ENCODE measurements at regions not wholly inside any gene's neighbourhood (a gene's known extent, or its start where the extent isn't known, plus 50 kb on each side); places are given as distances from the start of the nearest gene placed in this dataset.

DNA sequence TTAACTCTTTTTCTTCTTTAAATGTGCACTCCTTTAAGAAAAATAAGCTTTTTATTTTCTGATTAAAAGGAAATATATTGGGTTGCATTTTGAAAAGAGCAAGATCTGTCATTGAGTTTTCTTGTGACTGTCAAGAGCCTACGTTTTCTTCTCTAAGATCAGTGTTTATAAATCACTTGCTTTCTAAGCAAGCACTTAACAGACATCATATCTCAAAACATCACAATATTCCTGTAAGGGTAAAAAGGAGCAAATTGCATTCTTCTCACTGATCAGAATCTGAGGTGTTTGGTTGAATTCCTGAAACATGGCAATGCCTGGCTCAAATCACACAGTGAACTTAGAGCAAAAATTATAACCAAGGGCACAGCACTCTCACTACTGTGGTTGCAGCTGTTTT, 231.3 kb downstream of the PCDH17 start:
- TF ChIP-seq, protein P1, sequence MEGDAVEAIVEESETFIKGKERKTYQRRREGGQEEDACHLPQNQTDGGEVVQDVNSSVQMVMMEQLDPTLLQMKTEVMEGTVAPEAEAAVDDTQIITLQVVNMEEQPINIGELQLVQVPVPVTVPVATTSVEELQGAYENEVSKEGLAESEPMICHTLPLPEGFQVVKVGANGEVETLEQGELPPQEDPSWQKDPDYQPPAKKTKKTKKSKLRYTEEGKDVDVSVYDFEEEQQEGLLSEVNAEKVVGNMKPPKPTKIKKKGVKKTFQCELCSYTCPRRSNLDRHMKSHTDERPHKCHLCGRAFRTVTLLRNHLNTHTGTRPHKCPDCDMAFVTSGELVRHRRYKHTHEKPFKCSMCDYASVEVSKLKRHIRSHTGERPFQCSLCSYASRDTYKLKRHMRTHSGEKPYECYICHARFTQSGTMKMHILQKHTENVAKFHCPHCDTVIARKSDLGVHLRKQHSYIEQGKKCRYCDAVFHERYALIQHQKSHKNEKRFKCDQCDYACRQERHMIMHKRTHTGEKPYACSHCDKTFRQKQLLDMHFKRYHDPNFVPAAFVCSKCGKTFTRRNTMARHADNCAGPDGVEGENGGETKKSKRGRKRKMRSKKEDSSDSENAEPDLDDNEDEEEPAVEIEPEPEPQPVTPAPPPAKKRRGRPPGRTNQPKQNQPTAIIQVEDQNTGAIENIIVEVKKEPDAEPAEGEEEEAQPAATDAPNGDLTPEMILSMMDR (IDR thresholded peaks at IDR 0.05), result no peak
- TF ChIP-seq POLR2A (IDR thresholded peaks at IDR 0.05) (no peak), POLR2AphosphoS5 (IDR thresholded peaks at IDR 0.05) (no peak), EP300 (IDR thresholded peaks at IDR 0.05) (no peak)

Measured in sigmoid colon (tissue), 4 donors.